LNCAP (cell line): ENCODE measurements at regions not wholly inside any gene's neighbourhood (a gene's known extent, or its start where the extent isn't known, plus 50 kb on each side); places are given as distances from the start of the nearest gene placed in this dataset.

Experiments used
- TF ChIP-seq, protein P1 (sequence below): fragments of 450-650 bp; IDR thresholded peaks from 2 replicates; pipeline ENCODE4 v1.5.1; 2017; ENCODE audit warnings: mild to moderate bottlenecking

DNA sequence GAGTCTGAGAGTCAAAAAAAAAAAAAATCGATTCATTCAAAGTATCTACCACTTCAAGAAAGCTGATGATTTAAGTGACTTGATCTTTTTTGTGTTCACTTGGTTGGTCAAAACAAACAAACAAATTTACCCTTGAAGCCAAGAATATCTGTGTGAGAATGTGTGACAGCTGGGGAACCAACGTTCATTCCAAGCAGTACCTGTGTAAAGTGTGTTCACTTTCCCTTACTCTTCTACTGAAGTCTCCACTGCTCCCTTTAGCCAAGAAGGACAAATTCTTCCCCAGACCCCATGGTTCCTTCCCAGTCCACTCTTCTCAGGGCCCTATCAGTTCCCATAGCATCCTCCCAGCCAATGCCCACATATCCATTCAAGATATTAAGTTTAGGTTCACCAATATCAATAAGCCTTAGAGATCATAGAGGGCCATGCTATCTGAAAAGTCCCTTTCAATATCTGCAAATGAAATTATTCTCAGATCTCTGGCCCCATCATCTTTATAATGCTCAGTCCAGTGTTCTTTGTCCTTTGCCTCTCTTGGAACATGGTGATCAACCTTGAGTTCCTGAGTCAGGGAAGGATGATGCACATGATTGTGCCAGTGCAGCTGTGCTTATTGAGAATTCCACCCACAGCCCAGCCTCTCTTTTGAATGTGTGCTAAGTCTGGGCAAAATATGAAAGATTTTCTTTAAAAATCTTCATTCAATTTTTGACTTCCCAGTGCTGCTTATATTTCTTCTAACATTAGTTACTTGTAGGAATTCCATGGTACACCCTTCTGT is 82.8 kb upstream of the DTNA start:
- TF ChIP-seq, protein P1, sequence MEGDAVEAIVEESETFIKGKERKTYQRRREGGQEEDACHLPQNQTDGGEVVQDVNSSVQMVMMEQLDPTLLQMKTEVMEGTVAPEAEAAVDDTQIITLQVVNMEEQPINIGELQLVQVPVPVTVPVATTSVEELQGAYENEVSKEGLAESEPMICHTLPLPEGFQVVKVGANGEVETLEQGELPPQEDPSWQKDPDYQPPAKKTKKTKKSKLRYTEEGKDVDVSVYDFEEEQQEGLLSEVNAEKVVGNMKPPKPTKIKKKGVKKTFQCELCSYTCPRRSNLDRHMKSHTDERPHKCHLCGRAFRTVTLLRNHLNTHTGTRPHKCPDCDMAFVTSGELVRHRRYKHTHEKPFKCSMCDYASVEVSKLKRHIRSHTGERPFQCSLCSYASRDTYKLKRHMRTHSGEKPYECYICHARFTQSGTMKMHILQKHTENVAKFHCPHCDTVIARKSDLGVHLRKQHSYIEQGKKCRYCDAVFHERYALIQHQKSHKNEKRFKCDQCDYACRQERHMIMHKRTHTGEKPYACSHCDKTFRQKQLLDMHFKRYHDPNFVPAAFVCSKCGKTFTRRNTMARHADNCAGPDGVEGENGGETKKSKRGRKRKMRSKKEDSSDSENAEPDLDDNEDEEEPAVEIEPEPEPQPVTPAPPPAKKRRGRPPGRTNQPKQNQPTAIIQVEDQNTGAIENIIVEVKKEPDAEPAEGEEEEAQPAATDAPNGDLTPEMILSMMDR, result no peak

DNA sequence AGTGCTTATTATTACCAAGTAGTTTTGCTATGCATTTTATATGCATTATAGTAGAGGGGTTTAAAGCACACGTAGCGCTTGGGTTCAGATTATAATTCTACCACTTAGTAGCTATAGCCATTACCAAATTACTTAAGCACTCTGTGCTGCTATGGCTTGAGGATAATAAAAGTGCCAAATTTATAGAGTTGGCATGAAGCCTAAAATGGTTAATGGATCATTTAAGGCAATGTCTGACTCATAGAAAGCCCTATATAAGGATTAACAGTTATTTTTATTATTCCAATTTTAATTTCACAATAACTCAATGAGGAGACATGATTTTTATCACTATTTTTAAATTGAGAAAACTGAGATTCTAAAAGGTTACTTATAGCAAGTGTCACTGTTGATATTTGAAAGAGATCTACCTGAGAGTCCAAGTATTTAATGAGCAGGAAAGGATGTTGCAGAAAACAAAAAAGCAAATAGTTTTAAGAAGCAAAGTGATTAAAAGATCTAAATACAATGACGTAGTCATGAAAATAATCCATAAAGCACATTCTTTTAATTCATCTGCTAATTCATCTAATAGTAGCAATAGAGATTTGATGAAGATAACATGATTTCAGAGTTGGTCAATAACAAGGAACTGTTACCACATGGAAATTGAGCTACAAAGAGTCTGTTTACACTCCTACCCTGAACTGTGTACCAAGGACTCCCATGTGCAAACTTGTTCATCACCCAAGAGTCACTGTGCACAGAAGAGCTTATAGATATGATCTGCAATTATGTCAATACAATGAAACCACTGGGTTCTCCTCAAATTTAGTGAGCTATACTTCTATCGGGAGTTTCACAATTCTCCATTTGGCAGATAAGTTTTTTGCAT is 78.8 kb upstream of the DTNA start:
- TF ChIP-seq, protein P1, result no peak

DNA sequence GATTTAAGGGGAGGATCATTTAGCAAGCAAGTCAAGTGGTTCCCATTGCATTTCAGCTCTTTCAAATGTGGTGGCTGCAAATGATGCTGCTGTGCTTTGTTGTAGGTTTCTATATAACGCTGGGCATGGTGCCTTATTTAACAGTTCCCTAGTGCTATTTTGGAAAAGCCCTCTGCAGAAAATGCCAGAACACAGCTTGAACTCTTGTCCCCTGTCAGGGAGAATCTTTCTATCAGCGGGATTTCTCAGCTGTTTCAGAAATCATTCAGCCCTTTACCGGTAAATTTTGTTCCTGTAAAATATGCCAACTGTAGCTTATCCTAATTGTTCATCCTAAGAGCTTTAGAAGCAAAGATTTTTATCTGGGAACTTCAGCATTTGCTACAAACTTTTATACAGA is 77.8 kb upstream of the DTNA start:
- TF ChIP-seq, protein P1, result no peak

DNA sequence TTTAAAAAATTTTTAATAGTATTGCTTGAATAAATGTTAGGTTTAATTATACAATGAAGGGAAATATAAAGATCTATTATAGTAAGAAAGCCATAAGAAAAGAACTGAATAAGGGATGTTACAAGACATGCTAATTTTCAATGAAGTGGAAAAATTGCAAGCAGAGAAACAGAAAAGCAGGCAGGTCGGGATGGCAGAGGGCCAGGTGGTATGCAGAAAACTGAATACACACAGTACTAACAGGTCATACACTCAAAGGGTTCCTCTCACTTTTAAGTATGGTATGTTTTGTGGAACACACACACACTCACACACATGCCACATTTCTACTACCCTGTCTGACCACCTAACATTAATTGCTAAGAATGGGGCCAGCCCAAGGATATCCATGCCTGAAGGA is 76.7 kb upstream of the DTNA start:
- TF ChIP-seq, protein P1, result no peak

DNA sequence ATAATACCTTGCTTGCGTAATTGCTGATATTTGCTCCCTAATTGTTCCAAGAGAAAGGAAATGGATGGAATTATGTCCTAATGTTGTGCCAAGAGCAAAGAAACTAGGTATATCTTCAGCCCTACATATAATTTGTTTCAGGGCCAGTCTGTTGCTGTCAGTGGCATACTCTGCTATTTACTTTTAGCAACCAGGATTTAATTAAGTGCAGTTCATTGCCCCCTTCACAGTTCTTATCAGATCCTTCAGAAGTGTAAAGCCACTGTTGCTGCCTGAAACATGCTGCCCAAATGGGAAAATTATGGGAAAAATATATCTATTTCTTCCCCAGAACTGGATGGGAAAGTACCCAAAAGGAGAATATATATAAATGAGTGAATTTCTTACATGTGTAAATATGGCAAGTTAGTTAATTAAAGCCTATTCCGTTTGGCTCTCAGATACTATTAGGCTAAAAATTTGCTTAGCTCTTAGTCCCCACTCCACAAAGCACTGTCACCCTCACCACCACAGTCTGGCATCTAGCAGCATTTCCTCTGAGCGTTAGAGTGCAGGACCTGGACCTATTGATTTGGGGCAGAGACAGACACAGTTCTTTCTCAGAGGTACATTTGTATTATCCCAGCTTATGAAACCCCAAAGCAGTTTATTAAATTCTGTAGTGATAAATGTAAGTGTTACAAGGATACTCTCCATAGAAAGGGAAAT is 72.8 kb upstream of the DTNA start:
- TF ChIP-seq, protein P1, result no peak

DNA sequence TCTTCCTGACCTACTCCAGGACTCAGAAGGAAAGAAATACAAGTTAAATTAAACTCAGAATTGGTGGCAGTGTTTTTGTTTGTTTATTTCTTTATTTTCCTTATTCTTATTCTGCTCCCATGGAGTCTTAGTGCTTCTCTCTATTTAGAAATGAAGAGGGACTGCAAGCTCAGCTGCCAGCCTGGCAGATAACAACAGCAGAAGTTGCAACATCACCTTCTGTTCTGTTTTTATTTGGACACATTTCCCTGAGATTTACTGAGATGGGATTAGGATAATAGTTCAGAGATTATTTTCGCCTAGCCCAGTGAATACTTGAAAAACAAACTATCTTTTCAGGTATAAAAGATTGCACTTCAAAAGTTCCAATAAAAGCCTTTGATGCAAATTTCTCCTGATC is 70.4 kb upstream of the DTNA start:
- TF ChIP-seq, protein P1, result no peak

DNA sequence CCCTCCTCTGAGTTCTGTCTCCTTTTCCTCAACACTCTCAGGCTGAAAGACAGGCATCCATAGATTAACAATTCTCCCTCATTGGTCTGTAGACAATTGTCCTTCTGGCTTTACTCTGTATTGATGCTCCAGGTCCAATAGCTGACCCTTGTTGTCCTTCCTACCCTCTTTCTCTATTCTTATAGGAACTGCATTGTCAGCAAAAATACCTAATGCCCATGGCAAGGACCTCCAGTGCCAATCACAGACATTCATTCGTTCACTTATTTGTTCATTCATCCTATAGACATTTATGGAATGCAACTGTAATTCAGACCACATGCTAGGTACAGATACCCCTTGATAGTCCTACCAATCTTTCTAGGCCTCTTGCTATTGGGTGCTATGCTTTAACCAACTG is 69.8 kb upstream of the DTNA start:
- TF ChIP-seq, protein P1, result no peak
